ENCODE measurements at regions not wholly inside any gene's neighbourhood (a gene's known extent, or its start where the extent isn't known, plus 50 kb on each side); places are given as distances from the start of the nearest gene placed in this dataset.

DNA sequence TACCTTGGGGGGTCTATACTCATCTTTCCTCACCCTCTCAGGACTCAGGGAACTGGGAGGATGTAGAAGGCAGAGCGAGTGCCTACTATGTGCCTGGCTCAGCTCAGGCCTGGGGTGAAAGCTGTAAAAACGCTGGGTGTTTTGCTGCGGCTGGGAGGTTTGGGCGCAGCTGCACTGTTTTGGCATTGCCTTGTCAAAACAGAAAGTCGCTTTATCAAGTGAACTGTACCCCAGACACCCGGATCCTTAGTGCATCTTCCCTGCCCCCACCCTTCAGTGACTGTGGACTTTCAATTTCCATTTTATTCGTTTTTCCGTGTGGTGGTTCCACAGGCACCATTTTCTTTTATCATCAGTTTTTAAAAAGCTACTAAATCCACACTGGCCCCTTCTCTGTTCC, 86.7 kb upstream of the ZNF716 start:
- no TSS peak for BruUV-seq (replicated peaks)
- no peaks in the 10 kb centered on the region for H3K36me3 ChIP-seq (ENCODE audit: control insufficient read depth, insufficient read depth, low read length)
- intact Hi-C loops (cut with micrococcal nuclease; ENCODE audit: unreplicated experiment) = no loop called here
- H3K27ac ChIP-seq (ENCODE audit: low read length) = no peak overlapping the region
- DNase-seq (ENCODE audit: low read depth, low spot score) = no peak
- ATAC-seq = no peak
- H3K4me1 ChIP-seq (ENCODE audit: control insufficient read depth, insufficient read depth, low read length) = no peaks in the 10 kb centered on the region
- H3K27me3 ChIP-seq (ENCODE audit: control insufficient read depth, insufficient read depth, low read length) = no peaks in the 10 kb centered on the region
- TF ChIP-seq POLR2AphosphoS5 (IDR thresholded peaks at IDR 0.05; ENCODE audit: low read depth, low read length) = no peak
- TF ChIP-seq, protein P1, sequence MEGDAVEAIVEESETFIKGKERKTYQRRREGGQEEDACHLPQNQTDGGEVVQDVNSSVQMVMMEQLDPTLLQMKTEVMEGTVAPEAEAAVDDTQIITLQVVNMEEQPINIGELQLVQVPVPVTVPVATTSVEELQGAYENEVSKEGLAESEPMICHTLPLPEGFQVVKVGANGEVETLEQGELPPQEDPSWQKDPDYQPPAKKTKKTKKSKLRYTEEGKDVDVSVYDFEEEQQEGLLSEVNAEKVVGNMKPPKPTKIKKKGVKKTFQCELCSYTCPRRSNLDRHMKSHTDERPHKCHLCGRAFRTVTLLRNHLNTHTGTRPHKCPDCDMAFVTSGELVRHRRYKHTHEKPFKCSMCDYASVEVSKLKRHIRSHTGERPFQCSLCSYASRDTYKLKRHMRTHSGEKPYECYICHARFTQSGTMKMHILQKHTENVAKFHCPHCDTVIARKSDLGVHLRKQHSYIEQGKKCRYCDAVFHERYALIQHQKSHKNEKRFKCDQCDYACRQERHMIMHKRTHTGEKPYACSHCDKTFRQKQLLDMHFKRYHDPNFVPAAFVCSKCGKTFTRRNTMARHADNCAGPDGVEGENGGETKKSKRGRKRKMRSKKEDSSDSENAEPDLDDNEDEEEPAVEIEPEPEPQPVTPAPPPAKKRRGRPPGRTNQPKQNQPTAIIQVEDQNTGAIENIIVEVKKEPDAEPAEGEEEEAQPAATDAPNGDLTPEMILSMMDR (IDR thresholded peaks at IDR 0.05) = no peak
- TF ChIP-seq, protein P2, sequence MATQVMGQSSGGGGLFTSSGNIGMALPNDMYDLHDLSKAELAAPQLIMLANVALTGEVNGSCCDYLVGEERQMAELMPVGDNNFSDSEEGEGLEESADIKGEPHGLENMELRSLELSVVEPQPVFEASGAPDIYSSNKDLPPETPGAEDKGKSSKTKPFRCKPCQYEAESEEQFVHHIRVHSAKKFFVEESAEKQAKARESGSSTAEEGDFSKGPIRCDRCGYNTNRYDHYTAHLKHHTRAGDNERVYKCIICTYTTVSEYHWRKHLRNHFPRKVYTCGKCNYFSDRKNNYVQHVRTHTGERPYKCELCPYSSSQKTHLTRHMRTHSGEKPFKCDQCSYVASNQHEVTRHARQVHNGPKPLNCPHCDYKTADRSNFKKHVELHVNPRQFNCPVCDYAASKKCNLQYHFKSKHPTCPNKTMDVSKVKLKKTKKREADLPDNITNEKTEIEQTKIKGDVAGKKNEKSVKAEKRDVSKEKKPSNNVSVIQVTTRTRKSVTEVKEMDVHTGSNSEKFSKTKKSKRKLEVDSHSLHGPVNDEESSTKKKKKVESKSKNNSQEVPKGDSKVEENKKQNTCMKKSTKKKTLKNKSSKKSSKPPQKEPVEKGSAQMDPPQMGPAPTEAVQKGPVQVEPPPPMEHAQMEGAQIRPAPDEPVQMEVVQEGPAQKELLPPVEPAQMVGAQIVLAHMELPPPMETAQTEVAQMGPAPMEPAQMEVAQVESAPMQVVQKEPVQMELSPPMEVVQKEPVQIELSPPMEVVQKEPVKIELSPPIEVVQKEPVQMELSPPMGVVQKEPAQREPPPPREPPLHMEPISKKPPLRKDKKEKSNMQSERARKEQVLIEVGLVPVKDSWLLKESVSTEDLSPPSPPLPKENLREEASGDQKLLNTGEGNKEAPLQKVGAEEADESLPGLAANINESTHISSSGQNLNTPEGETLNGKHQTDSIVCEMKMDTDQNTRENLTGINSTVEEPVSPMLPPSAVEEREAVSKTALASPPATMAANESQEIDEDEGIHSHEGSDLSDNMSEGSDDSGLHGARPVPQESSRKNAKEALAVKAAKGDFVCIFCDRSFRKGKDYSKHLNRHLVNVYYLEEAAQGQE (IDR thresholded peaks at IDR 0.05; ENCODE audit: insufficient read depth in 1 of 2, low read depth in 2 of 2, low read length in 1 of 2) = no peak
- no peak for TF ChIP-seq SIN3A (IDR thresholded peaks at IDR 0.05; ENCODE audit: borderline replicate concordance, insufficient read depth, low read depth, low read length)
- no peak for TF ChIP-seq TCF7L2 (IDR thresholded peaks at IDR 0.05; ENCODE audit: low read depth, low read length)
- POLR2A ChIA-PET = no interaction called here
- H3K4me3 ChIP-seq (ENCODE audit: low read depth in 2 of 2, low read length in 2 of 2) = no peak overlapping the region
- in situ Hi-C loops (cut with HindIII; ENCODE audit: low pct_unique_long_range_greater_than_20kb, low sequenced_read_pairs) = no loop called here
- CTCF ChIA-PET = no interaction called here
- no peaks in the 10 kb centered on the region for H3K9me3 ChIP-seq (ENCODE audit: control insufficient read depth, insufficient read depth, low read depth, low read length)

DNA sequence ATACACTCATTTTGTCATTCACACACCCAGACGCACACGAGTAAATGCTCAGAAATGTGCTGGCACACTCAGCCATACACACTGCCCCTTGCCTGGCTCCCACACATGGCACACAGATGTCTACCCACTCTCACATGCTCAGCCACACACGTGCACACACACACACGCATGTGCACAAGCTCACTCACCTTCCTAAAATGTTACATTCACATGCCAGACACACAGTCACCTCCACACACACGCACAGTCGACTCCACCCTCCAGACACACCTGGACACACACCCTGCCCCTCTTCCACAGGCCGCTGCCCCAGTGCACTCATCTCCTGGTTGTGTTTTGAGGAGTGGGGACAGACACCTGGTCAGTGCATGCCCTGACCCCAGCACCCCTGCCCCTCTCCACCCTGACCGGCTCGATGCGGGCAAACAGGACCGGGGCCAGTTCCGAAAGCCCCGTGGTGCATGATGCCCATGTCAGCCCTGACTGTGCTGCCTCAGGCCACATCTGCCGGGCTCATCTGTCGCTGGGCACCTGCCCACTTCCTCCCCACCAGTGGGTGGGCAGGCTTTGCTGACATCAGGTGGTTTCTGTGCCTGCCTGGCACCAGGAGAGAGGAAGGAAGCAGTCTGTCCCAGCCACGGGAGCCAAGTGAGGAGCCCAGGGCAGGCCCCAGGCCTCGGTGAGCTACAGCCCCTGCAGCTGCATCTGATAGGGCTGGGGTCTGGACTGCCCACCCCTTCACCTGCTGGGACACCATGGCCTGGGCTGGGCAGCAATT, 84.9 kb upstream of the ZNF716 start:
- TF ChIP-seq, protein P2 (IDR thresholded peaks at IDR 0.05; ENCODE audit: insufficient read depth in 1 of 2, low read depth in 2 of 2, low read length in 1 of 2) = no peak
- no peak for TF ChIP-seq POLR2AphosphoS5 (IDR thresholded peaks at IDR 0.05; ENCODE audit: low read depth, low read length)
- TF ChIP-seq TCF7L2 (IDR thresholded peaks at IDR 0.05; ENCODE audit: low read depth, low read length) = no peak
- TF ChIP-seq, protein P1 (IDR thresholded peaks at IDR 0.05) = no peak
- TF ChIP-seq SIN3A (IDR thresholded peaks at IDR 0.05; ENCODE audit: borderline replicate concordance, insufficient read depth, low read depth, low read length) = no peak
- BruUV-seq (replicated peaks) = no TSS peak
- Histone ChIP-seq H3K36me3 (ENCODE audit: control insufficient read depth, insufficient read depth, low read length) (no peaks in the 10 kb centered on the region), H3K27me3 (ENCODE audit: control insufficient read depth, insufficient read depth, low read length) (no peaks in the 10 kb centered on the region), H3K4me3 (ENCODE audit: low read depth in 2 of 2, low read length in 2 of 2) (no peak overlapping the region), H3K4me1 (ENCODE audit: control insufficient read depth, insufficient read depth, low read length) (no peaks in the 10 kb centered on the region), H3K9me3 (ENCODE audit: control insufficient read depth, insufficient read depth, low read depth, low read length) (no peaks in the 10 kb centered on the region), H3K27ac (ENCODE audit: low read length) (no peak overlapping the region)
- intact Hi-C loops (cut with micrococcal nuclease; ENCODE audit: unreplicated experiment) (no loop called here), in situ Hi-C loops (cut with HindIII; ENCODE audit: low pct_unique_long_range_greater_than_20kb, low sequenced_read_pairs) (no loop called here)
- ChIA-PET POLR2A (no interaction called here), CTCF (no interaction called here)
- DNase-seq (ENCODE audit: low read depth, low spot score) = no peak
- ATAC-seq = no peak
